HUES6 (cell line): ENCODE measurements at regions not wholly inside any gene's neighbourhood (a gene's known extent, or its start where the extent isn't known, plus 50 kb on each side); places are given as distances from the start of the nearest gene placed in this dataset.
A peak's percentile ranks its signal among the peaks of the same experiment; 100 is the strongest.
"Not testable (repeated sequence)": the region's sequence is repeated elsewhere in the genome, so short reads cannot be mapped to it uniquely, and the experiment has no call there.

ENCODE experiments used
- H3K27ac ChIP-seq: 2 replicates; pipeline ENCODE4 v1.7.0; 2013; ENCODE audit warnings: low read depth, mild to moderate bottlenecking, low read length, inconsistent platforms
- H3K27me3 ChIP-seq: 2 replicates; pipeline ENCODE4 v1.6.1; 2013; ENCODE audit warnings: low read length; ENCODE audit not compliant: control insufficient read depth, insufficient read depth
- H3K36me3 ChIP-seq: 2 replicates; pipeline ENCODE4 v1.6.1; 2013; ENCODE audit warnings: low read length; ENCODE audit not compliant: control insufficient read depth, insufficient read depth
- H3K4me1 ChIP-seq: 2 replicates; pipeline ENCODE4 v1.6.1; 2013; ENCODE audit warnings: low read length; ENCODE audit not compliant: control insufficient read depth, insufficient read depth
- H3K4me3 ChIP-seq: 2 replicates; pipeline ENCODE4 v1.5.1; 2013; ENCODE audit warnings: low read depth, low read length
- H3K9ac ChIP-seq: one replicate; pipeline ENCODE4 v1.6.1; 2013; ENCODE audit warnings: mild to moderate bottlenecking, low read length
- H3K9me3 ChIP-seq: 2 replicates; pipeline ENCODE4 v1.6.1; 2013; ENCODE audit warnings: low read depth, low read length; ENCODE audit not compliant: control insufficient read depth, insufficient read depth

GRCh38 chr14:54257424-54257823 is 139.4 kb upstream of the CDKN3 start:
- no peak overlapping the region for H3K4me3 ChIP-seq
- no peak overlapping the region for H3K9ac ChIP-seq
- no peaks in the 10 kb centered on the region for H3K36me3 ChIP-seq
- no peak overlapping the region; the same call in 1 of the 2 replicates for H3K27ac ChIP-seq
- no peaks in the 10 kb centered on the region for H3K27me3 ChIP-seq
- H3K4me1 ChIP-seq, result peaks cover 21% of the 10 kb centered on the region
- H3K9me3 ChIP-seq, result no peaks in the 10 kb centered on the region

GRCh38 chr14:54258382-54258781 is 138.4 kb upstream of the CDKN3 start:
- H3K9ac ChIP-seq, result no peak overlapping the region
- H3K36me3 ChIP-seq, result no peaks in the 10 kb centered on the region
- H3K27ac ChIP-seq, result no peak overlapping the region; the same call in 1 of the 2 replicates
- H3K4me1 ChIP-seq, result peaks cover 21% of the 10 kb centered on the region
- no peak overlapping the region for H3K4me3 ChIP-seq
- H3K27me3 ChIP-seq, result no peaks in the 10 kb centered on the region
- H3K9me3 ChIP-seq, result no peaks in the 10 kb centered on the region

- Histone ChIP-seq H3K27me3 (no peaks in the 10 kb centered on the region), H3K36me3 (no peaks in the 10 kb centered on the region), H3K4me3 (no peak overlapping the region), H3K9ac (no peak overlapping the region), H3K4me1 (peaks cover 21% of the 10 kb centered on the region), H3K9me3 (no peaks in the 10 kb centered on the region), H3K27ac (no peak overlapping the region)
Observed at GRCh38 chr14:54259821-54260220, 137.0 kb upstream of the CDKN3 start.

- Histone ChIP-seq H3K36me3 (no peaks in the 10 kb centered on the region), H3K9me3 (no peaks in the 10 kb centered on the region), H3K4me1 (peaks cover 21% of the 10 kb centered on the region), H3K27ac (peak overlapping the region; percentile 68), H3K4me3 (no peak overlapping the region), H3K27me3 (no peaks in the 10 kb centered on the region), H3K9ac (no peak overlapping the region)
Observed at GRCh38 chr14:54261283-54261682, 135.5 kb upstream of the CDKN3 start.

GRCh38 chr14:54266616-54267015 is 130.2 kb upstream of the CDKN3 start:
- H3K4me1 ChIP-seq, H3K9ac ChIP-seq, H3K9me3 ChIP-seq, H3K27ac ChIP-seq, H3K36me3 ChIP-seq, H3K27me3 ChIP-seq, H3K4me3 ChIP-seq: not testable (repeated sequence)

GRCh38 chr14:54267172-54267571 is 129.6 kb upstream of the CDKN3 start:
- H3K4me3 ChIP-seq, result no peak overlapping the region
- no peak overlapping the region for H3K27ac ChIP-seq
- H3K4me1 ChIP-seq, result no peaks in the 10 kb centered on the region
- no peak overlapping the region for H3K9ac ChIP-seq
- H3K36me3 ChIP-seq, result no peaks in the 10 kb centered on the region
- no peaks in the 10 kb centered on the region for H3K9me3 ChIP-seq
- H3K27me3 ChIP-seq, result no peaks in the 10 kb centered on the region

- Histone ChIP-seq H3K36me3 (no peaks in the 10 kb centered on the region), H3K27me3 (no peaks in the 10 kb centered on the region), H3K9ac (no peak overlapping the region), H3K4me3 (no peak overlapping the region), H3K27ac (no peak overlapping the region), H3K4me1 (no peaks in the 10 kb centered on the region; the same call in 1 of the 2 replicates), H3K9me3 (peaks cover under 1% of the 10 kb centered on the region; the same call in 1 of the 2 replicates)
Observed at GRCh38 chr14:54275997-54276725, 120.6 kb upstream of the CDKN3 start.

- Histone ChIP-seq H3K36me3 (no peaks in the 10 kb centered on the region), H3K4me3 (no peak overlapping the region), H3K4me1 (no peaks in the 10 kb centered on the region; the same call in 1 of the 2 replicates), H3K27me3 (no peaks in the 10 kb centered on the region), H3K9me3 (peaks cover 11% of the 10 kb centered on the region), H3K9ac (no peak overlapping the region), H3K27ac (no peak overlapping the region)
Observed at GRCh38 chr14:54278087-54278486, 118.7 kb upstream of the CDKN3 start.

- Histone ChIP-seq H3K4me1 (no peaks in the 10 kb centered on the region; the same call in 1 of the 2 replicates), H3K27me3 (no peaks in the 10 kb centered on the region), H3K36me3 (no peaks in the 10 kb centered on the region), H3K9me3 (peaks cover 11% of the 10 kb centered on the region), H3K27ac (no peak overlapping the region), H3K9ac (no peak overlapping the region), H3K4me3 (no peak overlapping the region)
Observed at GRCh38 chr14:54278665-54279295, 118.0 kb upstream of the CDKN3 start.

GRCh38 chr14:54282849-54283248 is 114.0 kb upstream of the CDKN3 start:
- no peaks in the 10 kb centered on the region; the same call in 1 of the 2 replicates for H3K4me1 ChIP-seq
- H3K27ac ChIP-seq, result no peak overlapping the region
- H3K9ac ChIP-seq, result no peak overlapping the region
- no peak overlapping the region for H3K4me3 ChIP-seq
- H3K27me3 ChIP-seq, result no peaks in the 10 kb centered on the region
- H3K36me3 ChIP-seq, result no peaks in the 10 kb centered on the region
- peaks cover 11% of the 10 kb centered on the region for H3K9me3 ChIP-seq

GRCh38 chr14:54285030-54285429 is 111.8 kb upstream of the CDKN3 start:
- Histone ChIP-seq H3K9ac (no peak overlapping the region), H3K27me3 (no peaks in the 10 kb centered on the region), H3K4me3 (no peak overlapping the region), H3K36me3 (no peaks in the 10 kb centered on the region), H3K4me1 (no peaks in the 10 kb centered on the region; the same call in 1 of the 2 replicates), H3K9me3 (peaks cover 11% of the 10 kb centered on the region), H3K27ac (no peak overlapping the region)
